ENCODE measurements at regions not wholly inside any gene's neighbourhood (a gene's known extent, or its start where the extent isn't known, plus 50 kb on each side); places are given as distances from the start of the nearest gene placed in this dataset.
"Not testable (repeated sequence)": the region's sequence is repeated elsewhere in the genome, so short reads cannot be mapped to it uniquely, and the experiment has no call there.

- Histone ChIP-seq H3K4me1 (ENCODE audit: control insufficient read depth, low read depth, low read length) (no peaks in the 10 kb centered on the region), H3K79me2 (ENCODE audit: control insufficient read depth, insufficient read depth, low read length) (no peaks in the 10 kb centered on the region), H2BK120ac (ENCODE audit: low read depth, low read length) (no peak overlapping the region), H3K4ac (ENCODE audit: low read depth, low read length) (no peak overlapping the region), H4K8ac (ENCODE audit: low read depth, low read length) (no peak overlapping the region), H3K79me1 (ENCODE audit: low read length) (no peaks in the 10 kb centered on the region), H3K18ac (ENCODE audit: low read length) (no peak overlapping the region), H4K5ac (ENCODE audit: low read length) (no peak overlapping the region), H2BK5ac (ENCODE audit: low read length) (no peak overlapping the region), H2BK15ac (replicated peaks; ENCODE audit: low read depth) (no peak overlapping the region), H3K56ac (ENCODE audit: low read length) (no peak overlapping the region), H2AK5ac (ENCODE audit: low read length) (no peak overlapping the region), H3K36me3 (ENCODE audit: control insufficient read depth, insufficient read depth, low read length) (no peaks in the 10 kb centered on the region), H3K27ac (ENCODE audit: low read depth, low read length) (no peak overlapping the region), H3K4me2 (ENCODE audit: low read length) (no peak overlapping the region), H3K4me3 (ENCODE audit: low read length) (no peak overlapping the region), H3K27me3 (ENCODE audit: insufficient read depth, low read length, poor library complexity) (no peaks in the 10 kb centered on the region), H3K23ac (ENCODE audit: low read length) (no peak overlapping the region), H3K9ac (ENCODE audit: low read length) (no peak overlapping the region)
- DNase-seq = no peak
- WGBS (ENCODE audit: extremely low coverage, insufficient coverage, low lambda C conversion rate) = no CpG with 5 or more reads among the region's 2 CpGs
These were observed 756.1 kb upstream of the EPHA7 start for GRCh38 chr6:94175465-94175864.

- Histone ChIP-seq H2BK120ac (ENCODE audit: low read depth, low read length) (no peak overlapping the region), H2BK5ac (ENCODE audit: low read length) (no peak overlapping the region)
These were observed 744.5 kb upstream of the EPHA7 start for GRCh38 chr6:94163877-94164276.

GRCh38 chr6:94150886-94151285 is 731.5 kb upstream of the EPHA7 start:
- Histone ChIP-seq H2BK15ac (replicated peaks; ENCODE audit: low read depth) (no peak overlapping the region), H3K4ac (ENCODE audit: low read depth, low read length) (no peak overlapping the region), H3K56ac (ENCODE audit: low read length) (no peak overlapping the region), H2AK5ac (ENCODE audit: low read length) (no peak overlapping the region), H3K4me1 (ENCODE audit: control insufficient read depth, low read depth, low read length) (no peaks in the 10 kb centered on the region), H3K27ac (ENCODE audit: low read depth, low read length) (no peak overlapping the region), H3K27me3 (ENCODE audit: insufficient read depth, low read length, poor library complexity) (no peaks in the 10 kb centered on the region), H3K18ac (ENCODE audit: low read length) (no peak overlapping the region), H3K23ac (ENCODE audit: low read length) (no peak overlapping the region), H3K79me1 (ENCODE audit: low read length) (no peaks in the 10 kb centered on the region), H3K4me2 (ENCODE audit: low read length) (no peak overlapping the region), H4K8ac (ENCODE audit: low read depth, low read length) (no peak overlapping the region), H3K79me2 (ENCODE audit: control insufficient read depth, insufficient read depth, low read length) (no peaks in the 10 kb centered on the region), H3K4me3 (ENCODE audit: low read length) (no peak overlapping the region), H4K5ac (ENCODE audit: low read length) (no peak overlapping the region), H2BK5ac (ENCODE audit: low read length) (no peak overlapping the region), H3K9ac (ENCODE audit: low read length) (no peak overlapping the region), H2BK120ac (ENCODE audit: low read depth, low read length) (no peak overlapping the region), H3K36me3 (ENCODE audit: control insufficient read depth, insufficient read depth, low read length) (no peaks in the 10 kb centered on the region)
- DNase-seq = no peak
- WGBS (ENCODE audit: extremely low coverage, insufficient coverage, low lambda C conversion rate) = no CpG with 5 or more reads among the region's 2 CpGs

More at GRCh38 chr6:94163877-94164276, 744.5 kb upstream of the EPHA7 start:
- Histone ChIP-seq H3K4me2 (ENCODE audit: low read length) (no peak overlapping the region), H3K23ac (ENCODE audit: low read length) (no peak overlapping the region), H4K5ac (ENCODE audit: low read length) (no peak overlapping the region), H2AK5ac (ENCODE audit: low read length) (no peak overlapping the region), H3K27ac (ENCODE audit: low read depth, low read length) (no peak overlapping the region), H4K8ac (ENCODE audit: low read depth, low read length) (no peak overlapping the region), H3K9ac (ENCODE audit: low read length) (no peak overlapping the region), H2BK15ac (replicated peaks; ENCODE audit: low read depth) (no peak overlapping the region), H3K4ac (ENCODE audit: low read depth, low read length) (no peak overlapping the region), H3K18ac (ENCODE audit: low read length) (no peak overlapping the region), H3K27me3 (ENCODE audit: insufficient read depth, low read length, poor library complexity) (no peaks in the 10 kb centered on the region), H3K79me1 (ENCODE audit: low read length) (no peaks in the 10 kb centered on the region), H3K36me3 (ENCODE audit: control insufficient read depth, insufficient read depth, low read length) (no peaks in the 10 kb centered on the region), H3K79me2 (ENCODE audit: control insufficient read depth, insufficient read depth, low read length) (no peaks in the 10 kb centered on the region), H3K4me1 (ENCODE audit: control insufficient read depth, low read depth, low read length) (no peaks in the 10 kb centered on the region), H3K4me3 (ENCODE audit: low read length) (no peak overlapping the region), H3K56ac (ENCODE audit: low read length) (no peak overlapping the region)
- DNase-seq = no peak
- no CpG with 5 or more reads among the region's 1 CpG for WGBS (ENCODE audit: extremely low coverage, insufficient coverage, low lambda C conversion rate)

GRCh38 chr6:94144807-94145206 is 725.4 kb upstream of the EPHA7 start:
- H3K27ac ChIP-seq (ENCODE audit: low read depth, low read length) = no peak overlapping the region
- H3K4me2 ChIP-seq (ENCODE audit: low read length) = no peak overlapping the region
- H3K23ac ChIP-seq (ENCODE audit: low read length) = no peak overlapping the region
- H2BK120ac ChIP-seq (ENCODE audit: low read depth, low read length) = no peak overlapping the region
- H3K9ac ChIP-seq (ENCODE audit: low read length) = no peak overlapping the region
- no peak overlapping the region for H4K8ac ChIP-seq (ENCODE audit: low read depth, low read length)
- no peaks in the 10 kb centered on the region for H3K4me1 ChIP-seq (ENCODE audit: control insufficient read depth, low read depth, low read length)
- H3K79me2 ChIP-seq (ENCODE audit: control insufficient read depth, insufficient read depth, low read length) = no peaks in the 10 kb centered on the region
- no peak overlapping the region for H3K4me3 ChIP-seq (ENCODE audit: low read length)
- H3K4ac ChIP-seq (ENCODE audit: low read depth, low read length) = no peak overlapping the region
- no peaks in the 10 kb centered on the region for H3K79me1 ChIP-seq (ENCODE audit: low read length)
- no peak overlapping the region for H4K5ac ChIP-seq (ENCODE audit: low read length)
- no peak overlapping the region for H2BK15ac ChIP-seq (replicated peaks; ENCODE audit: low read depth)
- DNase-seq = no peak
- no peak overlapping the region for H2BK5ac ChIP-seq (ENCODE audit: low read length)
- no peaks in the 10 kb centered on the region for H3K36me3 ChIP-seq (ENCODE audit: control insufficient read depth, insufficient read depth, low read length)
- no peak overlapping the region for H3K56ac ChIP-seq (ENCODE audit: low read length)
- H3K18ac ChIP-seq (ENCODE audit: low read length) = no peak overlapping the region
- no peaks in the 10 kb centered on the region for H3K27me3 ChIP-seq (ENCODE audit: insufficient read depth, low read length, poor library complexity)
- no peak overlapping the region for H2AK5ac ChIP-seq (ENCODE audit: low read length)

- not testable (repeated sequence) for H3K9ac ChIP-seq (ENCODE audit: low read length); H2BK15ac ChIP-seq (replicated peaks; ENCODE audit: low read depth); H3K23ac ChIP-seq (ENCODE audit: low read length); H4K8ac ChIP-seq (ENCODE audit: low read depth, low read length); H3K79me2 ChIP-seq (ENCODE audit: control insufficient read depth, insufficient read depth, low read length); H2BK5ac ChIP-seq (ENCODE audit: low read length); H3K4ac ChIP-seq (ENCODE audit: low read depth, low read length); H3K27ac ChIP-seq (ENCODE audit: low read depth, low read length); H3K4me3 ChIP-seq (ENCODE audit: low read length); H3K4me1 ChIP-seq (ENCODE audit: control insufficient read depth, low read depth, low read length); H3K56ac ChIP-seq (ENCODE audit: low read length); DNase-seq; H3K4me2 ChIP-seq (ENCODE audit: low read length); H3K36me3 ChIP-seq (ENCODE audit: control insufficient read depth, insufficient read depth, low read length); H3K79me1 ChIP-seq (ENCODE audit: low read length); H4K5ac ChIP-seq (ENCODE audit: low read length); H3K27me3 ChIP-seq (ENCODE audit: insufficient read depth, low read length, poor library complexity); H2AK5ac ChIP-seq (ENCODE audit: low read length); H2BK120ac ChIP-seq (ENCODE audit: low read depth, low read length); H3K18ac ChIP-seq (ENCODE audit: low read length)
- WGBS (ENCODE audit: extremely low coverage, insufficient coverage, low lambda C conversion rate) = no CpG with 5 or more reads among the region's 11 CpGs
These were observed 717.8 kb upstream of the EPHA7 start for GRCh38 chr6:94137178-94137577.

GRCh38 chr6:94133106-94133505 is 713.7 kb upstream of the EPHA7 start:
- no peak overlapping the region for H3K9ac ChIP-seq (ENCODE audit: low read length)
- DNase-seq = no peak
- H3K79me1 ChIP-seq (ENCODE audit: low read length) = no peaks in the 10 kb centered on the region
- no peak overlapping the region for H3K18ac ChIP-seq (ENCODE audit: low read length)
- no peak overlapping the region for H2BK5ac ChIP-seq (ENCODE audit: low read length)
- no peak overlapping the region for H3K56ac ChIP-seq (ENCODE audit: low read length)
- H3K23ac ChIP-seq (ENCODE audit: low read length) = no peak overlapping the region
- no peak overlapping the region for H2AK5ac ChIP-seq (ENCODE audit: low read length)
- no peaks in the 10 kb centered on the region for H3K79me2 ChIP-seq (ENCODE audit: control insufficient read depth, insufficient read depth, low read length)
- no CpG with 5 or more reads among the region's 2 CpGs for WGBS (ENCODE audit: extremely low coverage, insufficient coverage, low lambda C conversion rate)
- H2BK15ac ChIP-seq (replicated peaks; ENCODE audit: low read depth) = no peak overlapping the region
- H3K4me1 ChIP-seq (ENCODE audit: control insufficient read depth, low read depth, low read length) = no peaks in the 10 kb centered on the region
- no peak overlapping the region for H2BK120ac ChIP-seq (ENCODE audit: low read depth, low read length)
- H4K8ac ChIP-seq (ENCODE audit: low read depth, low read length) = no peak overlapping the region
- H3K27me3 ChIP-seq (ENCODE audit: insufficient read depth, low read length, poor library complexity) = no peaks in the 10 kb centered on the region
- no peak overlapping the region for H3K4ac ChIP-seq (ENCODE audit: low read depth, low read length)
- H3K27ac ChIP-seq (ENCODE audit: low read depth, low read length) = no peak overlapping the region
- no peak overlapping the region for H3K4me3 ChIP-seq (ENCODE audit: low read length)
- H3K36me3 ChIP-seq (ENCODE audit: control insufficient read depth, insufficient read depth, low read length) = no peaks in the 10 kb centered on the region
- no peak overlapping the region for H4K5ac ChIP-seq (ENCODE audit: low read length)
- H3K4me2 ChIP-seq (ENCODE audit: low read length) = no peak overlapping the region
